Endothelial cell of umbilical vein (primary cell): ENCODE measurements at regions not wholly inside any gene's neighbourhood (a gene's known extent, or its start where the extent isn't known, plus 50 kb on each side); places are given as distances from the start of the nearest gene placed in this dataset.

Experiments
- BruUV-seq: library from RNA; stranded (reverse); fragments of 400-500 nt; replicated peaks from 2 replicates; lab custom pipeline; 2021; lab: Mats Ljungman, UMichigan
- CTCF ChIA-PET: fragments of 300-600, 350-600 bp; sonication (Branson Sonifier 250); formaldehyde crosslinking; loops from one replicate; lab custom pipeline; 2021; ENCODE audit warnings: antibody characterized with exemption, inconsistent platforms; lab: Charles Lee
- POLR2A ChIA-PET: fragments of 300-600, 350-600 bp; sonication (Branson Sonifier 250); formaldehyde crosslinking; loops from one replicate; lab custom pipeline; 2021; ENCODE audit warnings: antibody characterized with exemption, inconsistent platforms; lab: Charles Lee
- DNase-seq: peaks from one replicate; pipeline ENCODE4 v3.0.0-alpha.2; 2011; ENCODE audit warnings: low read depth, low spot score
- FAIRE-seq: peaks from 2 replicates; lab custom pipeline; 2011; peaks lifted over from hg19 to GRCh38; lab: Jason Lieb, UNC
- H2AFZ ChIP-seq: 2 replicates; pipeline ENCODE4 v1.6.0; 2012; ENCODE audit warnings: low read depth, low read length, control low read depth, inconsistent platforms
- H3K27ac ChIP-seq: 2 replicates; pipeline ENCODE4 v1.5.1; 2011; ENCODE audit warnings: low read depth, mild to moderate bottlenecking, control low read depth, low read length, moderate library complexity; ENCODE audit not compliant: insufficient read depth
- H3K27me3 ChIP-seq, 2 experiments: 2 replicates each; pipeline versions ENCODE4 v1.6.0 to v1.6.1; 2011; ENCODE audit warnings: low read length in 2 of 2, mixed read lengths in 1 of 2; ENCODE audit not compliant: control insufficient read depth in 2 of 2, insufficient read depth in 2 of 2
- H3K36me3 ChIP-seq, 2 experiments: 2 replicates in 1 of 2; 3 replicates in 1 of 2; pipeline ENCODE4 v1.5.1; 2011; ENCODE audit warnings: low read length in 2 of 2, mild to moderate bottlenecking in 1 of 2, moderate library complexity in 1 of 2; ENCODE audit not compliant: control insufficient read depth in 2 of 2, insufficient read depth in 2 of 2; ENCODE audit errors: extremely low read depth in 1 of 2
- H3K4me1 ChIP-seq: 3 replicates; pipeline ENCODE4 v1.5.1; 2011; ENCODE audit warnings: mild to moderate bottlenecking, low read length; ENCODE audit not compliant: control insufficient read depth, insufficient read depth; ENCODE audit errors: extremely low read depth
- H3K4me2 ChIP-seq: 2 replicates; pipeline ENCODE4 v1.6.1; 2011; ENCODE audit warnings: low read length, control low read depth, mixed read lengths; ENCODE audit not compliant: insufficient read depth
- H3K4me3 ChIP-seq, 3 experiments: fragments of 200-600 bp in 1 of 3; sonication (generic), shearing (Covaris generic) in 1 of 3; replicated peaks in 1 of 3; 2 replicates each; pipeline ENCODE4 v1.5.1; 2011 to 2016; ENCODE audit warnings: control low read depth in 3 of 3, low read length in 3 of 3, mild to moderate bottlenecking in 2 of 3, inconsistent platforms in 1 of 3, low read depth in 1 of 3, moderate library complexity in 1 of 3; ENCODE audit not compliant: insufficient read depth in 1 of 3
- H3K79me2 ChIP-seq: 2 replicates; pipeline ENCODE4 v1.6.0; 2012; ENCODE audit warnings: low read length, inconsistent platforms; ENCODE audit not compliant: control insufficient read depth, insufficient read depth
- H3K9ac ChIP-seq: replicated peaks from 2 replicates; pipeline ENCODE3; 2011; ENCODE audit warnings: low read length, control low read depth; ENCODE audit not compliant: insufficient read depth; ENCODE audit errors: extremely low read depth
- H3K9me1 ChIP-seq: replicated peaks from 3 replicates; pipeline ENCODE4 v1.6.0; 2011; ENCODE audit warnings: mild to moderate bottlenecking, low read length; ENCODE audit not compliant: control insufficient read depth, insufficient read depth; ENCODE audit errors: extremely low read depth
- H3K9me3 ChIP-seq: replicated peaks from 2 replicates; pipeline ENCODE4 v1.5.1; 2012; ENCODE audit warnings: low read length, inconsistent platforms; ENCODE audit not compliant: control insufficient read depth, insufficient read depth
- H4K20me1 ChIP-seq: replicated peaks from 2 replicates; pipeline ENCODE3; 2011; ENCODE audit warnings: mild to moderate bottlenecking, low read length; ENCODE audit not compliant: control insufficient read depth, insufficient read depth; ENCODE audit errors: extremely low read depth
- CTCF ChIP-seq, 2 donors: IDR thresholded peaks; 1 replicate in 1 of 2; 2 replicates in 1 of 2; pipeline ENCODE4 v1.5.1; 2011; ENCODE audit warnings: low read length in 2 of 2, mild to moderate bottlenecking in 2 of 2, moderate library complexity in 2 of 2, control low read depth in 1 of 2, inconsistent platforms in 1 of 2, low read depth in 1 of 2; ENCODE audit not compliant: insufficient read depth in 1 of 2; ENCODE audit errors: extremely low read depth in 1 of 2
- EZH2 ChIP-seq: IDR thresholded peaks from 2 replicates; pipeline ENCODE4 v1.6.1; 2012; ENCODE audit warnings: borderline replicate concordance, low read depth, mild to moderate bottlenecking, moderate library complexity, low read length, inconsistent platforms; ENCODE audit not compliant: severe bottlenecking
- FOS ChIP-seq: IDR thresholded peaks from 2 replicates; pipeline ENCODE4 v1.6.1; 2011; ENCODE audit warnings: mild to moderate bottlenecking, low read length, moderate library complexity, borderline replicate concordance; ENCODE audit not compliant: insufficient read depth
- GATA2 ChIP-seq: IDR thresholded peaks from 2 replicates; pipeline ENCODE4 v1.7.0; 2011; ENCODE audit warnings: low read depth, mild to moderate bottlenecking, moderate library complexity, mixed read lengths, low read length; ENCODE audit not compliant: insufficient read length, insufficient read depth
- JUN ChIP-seq: IDR thresholded peaks from 2 replicates; pipeline ENCODE4 v1.6.1; 2011; ENCODE audit warnings: borderline replicate concordance, low read depth; ENCODE audit not compliant: insufficient read length, insufficient read depth
- MAX ChIP-seq: IDR thresholded peaks from 2 replicates; pipeline ENCODE4 v1.6.1; 2011; ENCODE audit not compliant: insufficient read depth, insufficient read length
- MYC ChIP-seq: IDR thresholded peaks from one replicate; pipeline ENCODE4 v1.6.1; 2011; ENCODE audit warnings: mild to moderate bottlenecking, low read depth, low read length
- POLR2A ChIP-seq: IDR thresholded peaks from 2 replicates; pipeline ENCODE4 v1.6.1; 2012; ENCODE audit warnings: low read depth, mild to moderate bottlenecking, control low read depth, low read length
- POLR2AphosphoS5 ChIP-seq: IDR thresholded peaks from 2 replicates; pipeline ENCODE4 v1.6.1; 2012; ENCODE audit warnings: low read depth, mild to moderate bottlenecking, control low read depth, low read length, moderate library complexity; ENCODE audit not compliant: insufficient read depth
- dilution Hi-C: fragments of 300-500 bp; cut with MboI; formaldehyde crosslinking; loops from one replicate; pipeline ENCODE4 v1.15.0; 2019; ENCODE audit warnings: low sequenced_read_pairs; ENCODE audit not compliant: extremely low pct_ligation_motif_present
- intact Hi-C: fragments of 100-400 bp; cut with micrococcal nuclease; formaldehyde crosslinking; loops from one replicate; pipeline ENCODE4 v1.10.0; 2022

- DNase-seq (no peak), FAIRE-seq (no peak)
- H4K20me1 ChIP-seq = no peaks in the 10 kb centered on the region
- no peaks in the 10 kb centered on the region for H3K36me3 ChIP-seq
- intact Hi-C loops (no loop called here), dilution Hi-C loops (no loop called here)
- no peak overlapping the region for H3K4me3 ChIP-seq
- TF ChIP-seq MYC (no peak), CTCF (IDR thresholded peaks at IDR 0.05; ENCODE audit: extremely low read depth in 1 of 2, insufficient read depth in 1 of 2, low read depth in 1 of 2, low read length in 2 of 2) (no peak), POLR2A (no peak), EZH2 (no peak)
- ChIA-PET POLR2A (no interaction called here), CTCF (interaction anchor here (1.3 to 1.4 kb wide), 2 partner anchors 9 to 100 kb away, joined by 3 to 5 read pairs; no protein-coding TSS in a partner anchor)
- no peaks in the 10 kb centered on the region for H3K27me3 ChIP-seq
- no peak overlapping the region for H3K27ac ChIP-seq
- no peaks in the 10 kb centered on the region for H3K4me1 ChIP-seq
- H3K9ac ChIP-seq = no peak overlapping the region
- H3K9me3 ChIP-seq = no peaks in the 10 kb centered on the region
- H3K9me1 ChIP-seq = no peaks in the 10 kb centered on the region
- no peak overlapping the region for H3K4me2 ChIP-seq
- H3K79me2 ChIP-seq = no peaks in the 10 kb centered on the region
- no peak overlapping the region for H2AFZ ChIP-seq
- BruUV-seq = no TSS peak
Observed at GRCh38 chr2:188884517-188884916, 89.7 kb upstream of the COL3A1 start.

GRCh38 chr2:188889187-188889586, 85.0 kb upstream of the COL3A1 start:
- Histone ChIP-seq H3K4me3 (no peak overlapping the region), H3K4me1 (no peaks in the 10 kb centered on the region), H3K79me2 (no peaks in the 10 kb centered on the region), H3K4me2 (no peak overlapping the region), H2AFZ (no peak overlapping the region), H3K9me3 (no peaks in the 10 kb centered on the region), H3K9me1 (no peaks in the 10 kb centered on the region), H3K27me3 (no peaks in the 10 kb centered on the region), H3K9ac (no peak overlapping the region), H3K36me3 (no peaks in the 10 kb centered on the region), H3K27ac (no peak overlapping the region), H4K20me1 (no peaks in the 10 kb centered on the region)
- DNase-seq = no peak
- FAIRE-seq = no peak
- POLR2A ChIA-PET = no interaction called here
- dilution Hi-C loops = no loop called here
- no TSS peak for BruUV-seq
- TF ChIP-seq JUN (no peak), POLR2AphosphoS5 (no peak), EZH2 (no peak), GATA2 (no peak), FOS (no peak), MAX (no peak), MYC (no peak), POLR2A (no peak), CTCF (IDR thresholded peaks at IDR 0.05; ENCODE audit: extremely low read depth in 1 of 2, insufficient read depth in 1 of 2, low read depth in 1 of 2, low read length in 2 of 2) (no peak)
- CTCF ChIA-PET = no interaction called here
- intact Hi-C loops = no loop called here
